NB4 (cell line): ENCODE measurements at regions not wholly inside any gene's neighbourhood (a gene's known extent, or its start where the extent isn't known, plus 50 kb on each side); places are given as distances from the start of the nearest gene placed in this dataset.

Experiments
- CTCF ChIP-seq: IDR thresholded peaks from one replicate; pipeline ENCODE4 v1.5.1; 2012; ENCODE audit warnings: low read depth, low read length
- MYC ChIP-seq: IDR thresholded peaks from 2 replicates; pipeline ENCODE4 v1.6.1; 2011; ENCODE audit warnings: low read depth, low read length
- POLR2A ChIP-seq: IDR thresholded peaks from 2 replicates; pipeline ENCODE4 v1.6.1; 2011; ENCODE audit warnings: mild to moderate bottlenecking; ENCODE audit not compliant: insufficient read length; ENCODE audit errors: extremely low read depth
- TF ChIP-seq, protein P1 (sequence below): IDR thresholded peaks from 2 replicates; pipeline ENCODE4 v1.6.1; 2011; ENCODE audit warnings: low read depth, low read length

- TF ChIP-seq CTCF (no peak), POLR2A (no peak), MYC (no peak)
- TF ChIP-seq, protein P1, sequence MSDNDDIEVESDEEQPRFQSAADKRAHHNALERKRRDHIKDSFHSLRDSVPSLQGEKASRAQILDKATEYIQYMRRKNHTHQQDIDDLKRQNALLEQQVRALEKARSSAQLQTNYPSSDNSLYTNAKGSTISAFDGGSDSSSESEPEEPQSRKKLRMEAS, result no peak
Measured at GRCh38 chrX:40245488-40246071, 147.8 kb upstream of the BCOR start.
